Spleen (tissue), 11 donors: ENCODE measurements at regions not wholly inside any gene's neighbourhood (a gene's known extent, or its start where the extent isn't known, plus 50 kb on each side); places are given as distances from the start of the nearest gene placed in this dataset.

Experiments used
- DNase-seq: peaks from one replicate; pipeline ENCODE4 v3.0.0-alpha.2; 2020
- H3K27ac ChIP-seq, 8 donors: fragments of 200-600 bp; sonication (generic) in 7 of 8; 1 replicate in 4 of 8; 2 replicates in 4 of 8; pipeline versions ENCODE4 v1.5.0 to v1.8.0; 2016 to 2021; ENCODE audit warnings: inconsistent platforms in 4 of 8, mild to moderate bottlenecking in 4 of 8, moderate library complexity in 1 of 8
- H3K27me3 ChIP-seq, 7 donors: fragments of 200-600 bp; sonication (generic) in 6 of 7; replicated peaks in 1 of 7; 1 replicate in 4 of 7; 2 replicates in 3 of 7; pipeline versions ENCODE4 v1.5.0 to v1.8.0; 2016 to 2021; ENCODE audit warnings: inconsistent platforms in 3 of 7, mild to moderate bottlenecking in 1 of 7
- H3K36me3 ChIP-seq, 6 donors: fragments of 200-600 bp; sonication (generic) in 5 of 6; 1 replicate in 4 of 6; 2 replicates in 2 of 6; pipeline versions ENCODE4 v1.5.0 to v1.8.0; 2016 to 2021; ENCODE audit warnings: inconsistent platforms in 2 of 6
- H3K4me1 ChIP-seq, 6 donors: fragments of 200-600 bp; sonication (generic) in 5 of 6; 1 replicate in 3 of 6; 2 replicates in 3 of 6; pipeline versions ENCODE4 v1.5.0 to v1.8.0; 2016 to 2021; ENCODE audit warnings: inconsistent platforms in 3 of 6
- H3K4me3 ChIP-seq, 8 donors: fragments of 200-600 bp; sonication (generic) in 7 of 8; 1 replicate in 4 of 8; 2 replicates in 4 of 8; pipeline versions ENCODE4 v1.5.0 to v1.8.0; 2016 to 2021; ENCODE audit warnings: inconsistent platforms in 4 of 8, mild to moderate bottlenecking in 4 of 8, moderate library complexity in 2 of 8
- H3K9me3 ChIP-seq, 8 donors: fragments of 200-600 bp; sonication (generic) in 7 of 8; 1 replicate in 4 of 8; 2 replicates in 4 of 8; pipeline versions ENCODE4 v1.5.0 to v1.8.0; 2016 to 2021; ENCODE audit warnings: inconsistent platforms in 4 of 8
- CTCF ChIP-seq, 11 experiments: fragments of 200-600 bp in 7 of 11; fragments of 450-650 bp in 4 of 11; sonication (generic) in 4 of 11; IDR thresholded peaks in 8 of 11; conservative IDR thresholded peaks in 3 of 11; 1 replicate in 7 of 11; 2 replicates in 4 of 11; pipeline versions ENCODE4 v1.4.0 to v1.8.0; 2016 to 2021; ENCODE audit warnings: antibody characterized with exemption in 11 of 11, inconsistent platforms in 4 of 11, mild to moderate bottlenecking in 1 of 11
- POLR2A ChIP-seq, 3 donors: fragments of 450-650 bp; IDR thresholded peaks; one replicate each; pipeline ENCODE4 v1.5.1; 2017; ENCODE audit warnings: antibody characterized with exemption in 3 of 3, mild to moderate bottlenecking in 1 of 3
- POLR2AphosphoS5 ChIP-seq, 3 donors: sonication (generic); formaldehyde crosslinking; IDR thresholded peaks; one replicate each; pipeline ENCODE4 v1.5.1; 2017; ENCODE audit warnings: antibody characterized with exemption in 3 of 3
- WGBS, 5 donors: extraction: QIAGEN DNeasy Blood & Tissue Kit in 3 of 5; methylation state at CpG; one replicate each; pipeline versions ENCODE4 v1.1.5 to v1.1.7; 2013 to 2018; 5-methylcytosine and 5-hydroxymethylcytosine counted together
- intact Hi-C: fragments of 100-400 bp; cut with DNase I; formaldehyde crosslinking; loops from one replicate; pipeline ENCODE4 v1.15.0; 2023; ENCODE audit warnings: low total_unique reads
- donor health status: healthy with polysubstance abuse.
- donor health status: DM: no; HTN: no; CAD: no; lungs with moderate emphysema.
- donor health status: DM: no; HTN: no; CAD: no.
- donor health status: Bipolar disorder and iron deficiency.
- donor health status: healthy.
- donor health status: DM: no; HTN: no; CAD: no.
- donor health status: DM: yes; HTN: yes; CAD: no.

- TF ChIP-seq POLR2AphosphoS5 (IDR thresholded peaks at IDR 0.05) (no peak), CTCF (IDR thresholded peaks at IDR 0.05 in 8 of 11, conservative IDR thresholded peaks at IDR 0.05 in 3 of 11) (no peak), POLR2A (IDR thresholded peaks at IDR 0.05) (no peak)
- no peak overlapping the region for H3K4me3 ChIP-seq
- H3K27ac ChIP-seq: no peak overlapping the region
- H3K4me1 ChIP-seq: no peaks in the 10 kb centered on the region
- no peaks in the 10 kb centered on the region for H3K27me3 ChIP-seq
- no peaks in the 10 kb centered on the region for H3K36me3 ChIP-seq
- DNase-seq: no peak
- peaks cover 0 to 30% (median 14%) of the 10 kb centered on the region in 8 donors for H3K9me3 ChIP-seq
- 22 to 56% (median 40%) methylated on average over 1 of the region's 1 CpG for WGBS, 5 donors
- intact Hi-C loops: no loop called here
These were observed 375.7 kb upstream of the NPSR1 start for GRCh38 chr7:34282271-34282670.

- intact Hi-C loops: no loop called here
These were observed 361.4 kb upstream of the NPSR1 start for GRCh38 chr7:34296663-34297062.

GRCh38 chr7:34298492-34299013 is 359.5 kb upstream of the NPSR1 start:
- H3K9me3 ChIP-seq: no peaks in the 10 kb centered on the region
- intact Hi-C loops: no loop called here
- H3K27me3 ChIP-seq: no peaks in the 10 kb centered on the region
- no peak overlapping the region for H3K27ac ChIP-seq
- no peak overlapping the region for H3K4me3 ChIP-seq
- TF ChIP-seq CTCF (IDR thresholded peaks at IDR 0.05 in 8 of 11, conservative IDR thresholded peaks at IDR 0.05 in 3 of 11) (no peak), POLR2A (IDR thresholded peaks at IDR 0.05) (no peak), POLR2AphosphoS5 (IDR thresholded peaks at IDR 0.05) (no peak)
- H3K4me1 ChIP-seq: no peaks in the 10 kb centered on the region
- 60 to 70% (median 68%) methylated on average over 4 of the region's 4 CpGs for WGBS, 5 donors
- no peak for DNase-seq
- no peaks in the 10 kb centered on the region for H3K36me3 ChIP-seq

More at GRCh38 chr7:34296663-34297062, 361.4 kb upstream of the NPSR1 start:
- Histone ChIP-seq H3K27me3 (no peaks in the 10 kb centered on the region), H3K36me3 (no peaks in the 10 kb centered on the region), H3K27ac (no peak overlapping the region), H3K9me3 (no peaks in the 10 kb centered on the region), H3K4me3 (no peak overlapping the region), H3K4me1 (no peaks in the 10 kb centered on the region)
- no peak for DNase-seq
- WGBS, 5 donors: 63 to 85% (median 74%) methylated on average over 1 of the region's 1 CpG
- TF ChIP-seq POLR2AphosphoS5 (IDR thresholded peaks at IDR 0.05) (no peak), CTCF (IDR thresholded peaks at IDR 0.05 in 8 of 11, conservative IDR thresholded peaks at IDR 0.05 in 3 of 11) (no peak), POLR2A (IDR thresholded peaks at IDR 0.05) (no peak)

DNA sequence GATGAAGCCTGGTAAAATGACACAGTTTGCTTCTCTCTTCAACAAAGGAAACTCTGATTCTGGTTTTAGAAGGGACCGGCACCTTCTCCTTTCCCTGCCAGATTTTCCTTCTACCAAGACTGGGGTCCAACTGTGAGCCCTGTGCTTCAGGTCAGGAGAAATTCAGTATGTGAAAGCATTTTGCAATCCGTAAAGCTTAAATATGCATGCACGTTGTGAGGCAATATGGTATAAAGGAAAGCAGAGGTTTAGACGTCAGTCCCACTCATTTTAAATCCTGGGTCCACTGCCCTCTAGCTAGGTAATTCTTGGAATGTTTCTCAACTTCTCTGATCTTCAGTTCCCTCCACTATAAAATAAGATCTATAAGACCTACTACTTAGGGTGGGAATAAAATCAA is 359.0 kb upstream of the NPSR1 start:
- H3K4me3 ChIP-seq: no peak overlapping the region
- no peaks in the 10 kb centered on the region for H3K9me3 ChIP-seq
- no peak for DNase-seq
- H3K27me3 ChIP-seq: no peaks in the 10 kb centered on the region
- WGBS, 5 donors: 89 to 95% (median 91%) methylated on average over 4 of the region's 4 CpGs
- H3K4me1 ChIP-seq: no peaks in the 10 kb centered on the region
- TF ChIP-seq POLR2AphosphoS5 (IDR thresholded peaks at IDR 0.05): no peak
- no peak for TF ChIP-seq POLR2A (IDR thresholded peaks at IDR 0.05)
- TF ChIP-seq CTCF (IDR thresholded peaks at IDR 0.05 in 8 of 11, conservative IDR thresholded peaks at IDR 0.05 in 3 of 11): no peak
- H3K27ac ChIP-seq: no peak overlapping the region
- intact Hi-C loops: no loop called here
- no peaks in the 10 kb centered on the region for H3K36me3 ChIP-seq
